ENCODE measurements at regions not wholly inside any gene's neighbourhood (a gene's known extent, or its start where the extent isn't known, plus 50 kb on each side); places are given as distances from the start of the nearest gene placed in this dataset.

DNA sequence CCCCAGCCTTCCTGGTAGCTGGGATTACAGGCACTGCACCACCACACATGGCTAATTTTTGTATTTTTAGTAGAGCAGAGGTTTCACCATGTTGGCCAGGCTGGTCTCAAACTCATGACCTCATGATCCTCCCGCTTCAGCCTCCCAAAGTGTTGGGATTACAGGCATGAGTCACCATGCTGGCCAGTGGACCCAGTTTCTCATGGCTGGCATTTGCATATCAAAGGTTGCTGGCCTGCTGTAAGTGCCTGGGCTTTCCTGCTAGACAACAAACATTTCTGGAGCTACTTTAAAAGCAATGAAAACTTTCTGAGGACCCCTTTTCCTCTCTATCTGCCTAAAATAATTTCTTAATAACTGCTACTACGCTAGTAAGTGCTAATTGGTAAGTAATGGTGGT lies 228.2 kb downstream of the PCDH10 start:
- no peak for TF ChIP-seq CTCF (IDR thresholded peaks at IDR 0.05)

- no peak for TF ChIP-seq CTCF (IDR thresholded peaks at IDR 0.05)
Measured at GRCh38 chr4:133372699-133373098, 223.6 kb downstream of the PCDH10 start.

DNA sequence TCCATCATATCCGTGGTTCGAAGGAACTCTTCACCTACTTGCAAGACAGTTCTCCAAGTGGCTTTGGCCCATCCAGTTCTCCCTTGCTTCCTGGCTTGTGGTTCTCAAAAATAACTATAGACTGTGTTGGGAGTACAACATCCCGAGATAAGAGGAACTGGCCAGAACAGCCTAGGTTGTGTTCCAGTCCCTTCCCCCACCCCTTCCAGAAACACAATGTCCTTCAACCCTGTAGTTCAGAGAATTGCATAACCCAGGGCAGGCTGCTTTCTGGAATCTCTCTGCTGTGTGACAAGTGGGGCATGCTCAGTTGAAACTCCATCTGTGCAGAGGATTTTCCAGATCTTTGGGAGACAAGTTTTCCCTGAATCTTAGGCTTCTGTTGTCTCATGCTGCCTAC lies 206.5 kb downstream of the PCDH10 start:
- no peak for TF ChIP-seq CTCF (IDR thresholded peaks at IDR 0.05)

DNA sequence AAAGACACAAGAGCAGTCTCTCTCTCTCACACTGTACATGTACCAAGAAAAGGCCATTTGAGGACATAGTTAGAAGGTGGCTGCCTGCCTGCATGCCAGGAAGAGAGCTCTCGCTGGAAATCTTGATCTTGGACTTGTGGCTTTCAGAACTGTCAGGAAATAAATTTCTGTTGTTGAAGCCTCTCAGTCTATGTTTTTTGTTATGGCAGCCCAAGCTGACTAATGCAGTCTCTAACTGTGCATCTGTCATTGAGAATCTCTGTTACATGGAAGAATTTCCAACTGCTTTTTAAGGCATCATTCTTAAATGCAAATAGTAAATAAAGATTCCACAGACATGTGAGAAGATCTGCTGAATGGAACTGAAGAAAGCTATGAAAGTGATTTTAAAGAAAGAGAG lies 198.3 kb downstream of the PCDH10 start:
- no peak for TF ChIP-seq CTCF (IDR thresholded peaks at IDR 0.05)

DNA sequence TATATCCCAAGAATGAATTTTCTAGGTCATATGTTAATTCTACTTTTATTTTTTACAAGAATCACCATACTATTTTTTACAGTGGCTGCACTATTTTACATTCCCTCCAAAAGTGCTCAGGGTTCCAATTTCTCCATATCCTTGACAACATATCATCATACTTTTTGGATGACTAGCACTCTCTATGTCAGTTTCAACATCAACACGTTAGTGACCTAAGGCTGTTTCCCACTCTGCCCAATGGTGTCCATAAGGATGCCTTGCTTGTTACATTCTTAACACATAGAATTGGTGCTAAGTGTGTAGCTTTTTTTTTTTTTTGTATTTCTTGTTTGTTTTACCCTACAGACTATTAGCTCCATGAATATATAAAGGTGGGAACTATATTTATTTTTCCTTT lies 175.4 kb downstream of the PCDH10 start:
- no peak for TF ChIP-seq CTCF (IDR thresholded peaks at IDR 0.05)

- TF ChIP-seq CTCF (IDR thresholded peaks at IDR 0.05), result no peak
Measured at GRCh38 chr4:133323670-133324069, 174.6 kb downstream of the PCDH10 start.

DNA sequence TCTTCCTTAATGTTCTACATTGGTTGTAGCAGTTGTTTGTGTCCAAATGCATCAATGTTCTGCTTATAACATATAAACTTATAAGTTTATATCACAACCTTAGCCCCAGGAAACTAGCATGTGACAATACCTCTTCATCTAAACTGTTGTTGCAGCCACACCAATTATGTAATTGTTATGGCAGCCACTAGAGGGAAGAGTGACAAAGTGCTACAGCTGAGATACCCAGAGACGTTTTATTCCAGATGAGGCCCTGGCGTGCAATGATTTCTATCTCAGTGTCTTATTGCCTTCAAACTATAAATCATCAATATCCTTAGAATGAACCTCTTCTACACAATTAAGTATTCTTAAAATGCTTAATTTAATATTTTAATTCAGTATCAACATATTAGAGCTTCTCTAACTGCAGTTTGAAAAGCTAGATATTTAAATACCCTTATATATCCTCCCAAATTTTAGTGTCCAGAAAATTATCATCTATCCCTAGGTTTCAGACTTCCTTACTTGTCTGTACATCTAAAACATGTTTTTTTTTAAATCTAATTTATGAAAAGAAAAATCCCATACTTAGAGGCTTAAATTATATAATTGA lies 171.6 kb downstream of the PCDH10 start:
- TF ChIP-seq CTCF (IDR thresholded peaks at IDR 0.05), result peak; percentile 70

- TF ChIP-seq CTCF (IDR thresholded peaks at IDR 0.05), result no peak
Measured at GRCh38 chr4:133316909-133317308, 167.8 kb downstream of the PCDH10 start.
